ENCODE measurements at regions not wholly inside any gene's neighbourhood (a gene's known extent, or its start where the extent isn't known, plus 50 kb on each side); places are given as distances from the start of the nearest gene placed in this dataset.

GRCh38 chr13:111542530-111543341, 222.3 kb downstream of the TEX29 start:
- Histone ChIP-seq H3K36me3 (no peaks in the 10 kb centered on the region), H3K27ac (no peak overlapping the region), H3K4me1 (no peaks in the 10 kb centered on the region), H3K27me3 (peaks cover 0 to 40% (median 0%) of the 10 kb centered on the region in 3 donors), H3K4me3 (no peak overlapping the region), H3K9me3 (peaks cover 0 to 7% (median 3%) of the 10 kb centered on the region in 4 donors)
- DNase-seq: no peak
- TF ChIP-seq POLR2AphosphoS5 (IDR thresholded peaks at IDR 0.05): no peak
- TF ChIP-seq EP300 (IDR thresholded peaks at IDR 0.05): no peak
- WGBS, 5 donors: 85 to 92% (median 88%) methylated on average over 13 to 14 of the region's 14 CpGs
- intact Hi-C loops (cut with DNase I; ENCODE audit: low total_unique reads): no loop called here

DNA sequence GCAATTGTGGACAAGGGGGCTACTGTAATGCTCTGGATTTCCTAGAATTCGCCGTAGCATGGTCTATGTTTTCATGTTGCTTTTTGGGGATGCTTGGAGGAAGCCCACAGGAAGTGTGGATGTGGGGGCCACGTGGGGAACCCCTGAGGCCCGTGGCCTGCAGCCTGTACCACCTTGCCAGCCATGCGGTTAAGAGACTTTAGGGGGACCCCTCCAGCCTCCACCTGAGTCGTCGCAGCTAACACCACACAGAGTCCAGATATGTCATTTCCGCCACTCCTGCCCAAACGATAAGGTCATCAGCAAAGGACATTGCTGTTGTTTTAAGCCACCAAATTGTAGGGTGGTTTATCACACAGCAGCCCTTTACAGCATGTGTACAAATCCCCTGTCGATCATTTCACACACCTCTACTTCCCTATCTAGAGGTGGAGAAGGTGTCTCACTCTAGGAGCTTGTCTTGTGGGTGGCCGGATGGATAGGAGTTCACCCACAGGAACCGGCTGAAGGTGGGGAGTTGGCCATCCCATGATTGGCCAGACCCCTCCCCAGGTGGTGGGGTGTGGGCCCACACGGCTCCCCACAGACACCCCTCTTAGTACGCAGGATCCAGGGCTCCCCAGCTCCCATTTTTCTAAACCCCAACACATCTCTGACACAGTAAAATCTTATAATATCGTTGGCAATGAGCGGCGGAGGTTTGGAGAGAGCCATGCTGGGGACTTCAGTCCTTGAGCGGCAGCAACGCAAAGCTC, 226.7 kb downstream of the TEX29 start:
- H3K4me1 ChIP-seq: peaks cover 5 to 11% (median 10%) of the 10 kb centered on the region in 4 donors
- no peak for TF ChIP-seq POLR2AphosphoS5 (IDR thresholded peaks at IDR 0.05)
- no peak for DNase-seq
- H3K36me3 ChIP-seq: no peaks in the 10 kb centered on the region
- intact Hi-C loops (cut with DNase I; ENCODE audit: low total_unique reads): no loop called here
- H3K27me3 ChIP-seq: peaks cover 0 to 1% (median 0%) of the 10 kb centered on the region in 3 donors
- no peak overlapping the region for H3K27ac ChIP-seq
- H3K9me3 ChIP-seq: peaks cover 0 to 7% (median 3%) of the 10 kb centered on the region in 4 donors
- WGBS, 5 donors: 80 to 88% (median 87%) methylated on average over 18 to 19 of the region's 19 CpGs
- H3K4me3 ChIP-seq: no peak overlapping the region

GRCh38 chr13:111547726-111548273, 227.4 kb downstream of the TEX29 start:
- H3K27ac ChIP-seq: no peak overlapping the region
- H3K36me3 ChIP-seq: no peaks in the 10 kb centered on the region
- no peak for TF ChIP-seq EP300 (IDR thresholded peaks at IDR 0.05)
- TF ChIP-seq, protein P1, sequence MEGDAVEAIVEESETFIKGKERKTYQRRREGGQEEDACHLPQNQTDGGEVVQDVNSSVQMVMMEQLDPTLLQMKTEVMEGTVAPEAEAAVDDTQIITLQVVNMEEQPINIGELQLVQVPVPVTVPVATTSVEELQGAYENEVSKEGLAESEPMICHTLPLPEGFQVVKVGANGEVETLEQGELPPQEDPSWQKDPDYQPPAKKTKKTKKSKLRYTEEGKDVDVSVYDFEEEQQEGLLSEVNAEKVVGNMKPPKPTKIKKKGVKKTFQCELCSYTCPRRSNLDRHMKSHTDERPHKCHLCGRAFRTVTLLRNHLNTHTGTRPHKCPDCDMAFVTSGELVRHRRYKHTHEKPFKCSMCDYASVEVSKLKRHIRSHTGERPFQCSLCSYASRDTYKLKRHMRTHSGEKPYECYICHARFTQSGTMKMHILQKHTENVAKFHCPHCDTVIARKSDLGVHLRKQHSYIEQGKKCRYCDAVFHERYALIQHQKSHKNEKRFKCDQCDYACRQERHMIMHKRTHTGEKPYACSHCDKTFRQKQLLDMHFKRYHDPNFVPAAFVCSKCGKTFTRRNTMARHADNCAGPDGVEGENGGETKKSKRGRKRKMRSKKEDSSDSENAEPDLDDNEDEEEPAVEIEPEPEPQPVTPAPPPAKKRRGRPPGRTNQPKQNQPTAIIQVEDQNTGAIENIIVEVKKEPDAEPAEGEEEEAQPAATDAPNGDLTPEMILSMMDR (IDR thresholded peaks at IDR 0.05): no peak
- no peak overlapping the region for H3K4me3 ChIP-seq
- intact Hi-C loops (cut with DNase I; ENCODE audit: low total_unique reads): no loop called here
- no peaks in the 10 kb centered on the region for H3K27me3 ChIP-seq
- peaks cover 5 to 11% (median 10%) of the 10 kb centered on the region in 4 donors for H3K4me1 ChIP-seq
- DNase-seq: no peak
- H3K9me3 ChIP-seq: peaks cover 0 to 7% (median 3%) of the 10 kb centered on the region in 4 donors
- WGBS, 5 donors: 95 to 96% (median 96%) methylated on average over 40 of the region's 40 CpGs

DNA sequence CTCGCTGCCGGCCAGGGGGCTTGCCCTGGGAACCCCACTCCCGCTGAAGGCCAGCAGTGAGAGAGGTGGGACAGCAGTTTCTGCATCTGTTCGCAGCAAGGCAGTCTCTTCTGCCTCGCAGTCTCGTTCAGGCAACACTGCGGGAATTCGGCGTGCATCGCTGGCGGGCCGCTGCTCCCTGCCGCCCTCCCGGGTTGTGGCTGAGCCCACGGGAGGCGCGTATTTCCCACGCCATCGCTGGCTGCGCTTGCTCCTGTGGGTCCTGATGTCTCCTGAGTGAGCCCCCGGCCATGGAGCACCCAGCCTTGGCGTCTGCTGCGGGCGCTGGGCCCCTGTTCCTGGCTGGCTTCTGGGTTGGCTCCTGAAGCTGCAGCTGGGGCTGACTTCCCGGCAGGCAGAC, 227.9 kb downstream of the TEX29 start:
- no peak overlapping the region for H3K4me3 ChIP-seq
- DNase-seq: no peak
- WGBS, 5 donors: 87 to 96% (median 95%) methylated on average over 16 to 25 of the region's 25 CpGs
- peaks cover 0 to 7% (median 3%) of the 10 kb centered on the region in 4 donors for H3K9me3 ChIP-seq
- peaks cover 5 to 11% (median 10%) of the 10 kb centered on the region in 4 donors for H3K4me1 ChIP-seq
- intact Hi-C loops (cut with DNase I; ENCODE audit: low total_unique reads): no loop called here
- H3K36me3 ChIP-seq: no peaks in the 10 kb centered on the region
- TF ChIP-seq, protein P1 (IDR thresholded peaks at IDR 0.05): no peak
- TF ChIP-seq EP300 (IDR thresholded peaks at IDR 0.05) (no peak), POLR2A (IDR thresholded peaks at IDR 0.05) (no peak), POLR2AphosphoS5 (IDR thresholded peaks at IDR 0.05) (no peak)
- H3K27ac ChIP-seq: no peak overlapping the region
- no peaks in the 10 kb centered on the region for H3K27me3 ChIP-seq

DNA sequence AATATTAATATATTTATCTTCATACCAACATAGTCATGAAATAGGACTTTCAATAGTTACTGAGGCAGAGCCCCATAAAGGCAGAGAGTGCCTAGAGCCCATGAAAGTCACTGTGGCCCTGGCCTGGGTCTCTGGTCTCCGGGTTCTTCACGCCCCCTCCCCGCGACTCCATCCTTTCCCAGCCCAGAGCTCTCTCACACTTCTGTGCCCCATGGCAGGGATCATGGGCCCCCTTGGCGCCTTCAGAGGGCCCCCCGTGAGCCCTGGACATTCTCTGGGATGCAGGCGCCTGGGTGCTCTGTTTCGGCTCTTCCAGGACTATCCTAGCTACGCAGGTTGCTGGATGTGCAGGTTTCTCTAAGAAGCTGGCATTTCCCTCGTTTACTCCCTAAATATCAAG, 228.4 kb downstream of the TEX29 start:
- Histone ChIP-seq H3K4me1 (peaks cover 5 to 11% (median 10%) of the 10 kb centered on the region in 4 donors), H3K4me3 (no peak overlapping the region), H3K27me3 (no peaks in the 10 kb centered on the region), H3K27ac (no peak overlapping the region), H3K36me3 (no peaks in the 10 kb centered on the region), H3K9me3 (peaks cover 0 to 7% (median 3%) of the 10 kb centered on the region in 4 donors)
- 73 to 87% (median 83%) methylated on average over 10 of the region's 10 CpGs for WGBS, 5 donors
- TF ChIP-seq, protein P1 (IDR thresholded peaks at IDR 0.05): no peak
- TF ChIP-seq POLR2A (IDR thresholded peaks at IDR 0.05): no peak
- TF ChIP-seq POLR2AphosphoS5 (IDR thresholded peaks at IDR 0.05): no peak
- no peak for TF ChIP-seq EP300 (IDR thresholded peaks at IDR 0.05)
- DNase-seq: no peak
- intact Hi-C loops (cut with DNase I; ENCODE audit: low total_unique reads): no loop called here

Data from stomach (tissue), 8 donors.